BJ (cell line): ENCODE measurements at regions not wholly inside any gene's neighbourhood (a gene's known extent, or its start where the extent isn't known, plus 50 kb on each side); places are given as distances from the start of the nearest gene placed in this dataset.

ENCODE experiments used
- CTCF ChIA-PET: fragments of 350-600 bp; formaldehyde crosslinking; extraction: SDS; loops from one replicate; lab custom pipeline; 2021; ENCODE audit warnings: antibody characterized with exemption, inconsistent platforms; lab: Yijun Ruan, JAX
- POLR2A ChIA-PET: fragments of 300-600 bp; sonication (Branson Sonifier 250); formaldehyde crosslinking; extraction: SDS; loops from one replicate; lab custom pipeline; 2021; ENCODE audit warnings: antibody characterized with exemption; lab: Charles Lee
- DNase-seq: peaks from one replicate; pipeline ENCODE4 v3.0.0-alpha.2; 2011; ENCODE audit warnings: low read depth
- H3K27me3 ChIP-seq: 2 replicates; pipeline ENCODE4 v1.6.0; 2011; ENCODE audit warnings: low read length; ENCODE audit not compliant: control insufficient read depth, insufficient read depth
- H3K36me3 ChIP-seq: 2 replicates; pipeline ENCODE4 v1.5.1; 2011; ENCODE audit warnings: low read length; ENCODE audit not compliant: control insufficient read depth, insufficient read depth
- H3K4me3 ChIP-seq: 2 replicates; pipeline ENCODE4 v1.5.1; 2011; ENCODE audit warnings: low read depth, mild to moderate bottlenecking, control low read depth, low read length
- TF ChIP-seq, protein P1 (sequence below): IDR thresholded peaks from 2 replicates; pipeline ENCODE4 v1.5.1; 2011; ENCODE audit warnings: low read depth, mild to moderate bottlenecking, control low read depth, inconsistent platforms, low read length, moderate library complexity; ENCODE audit not compliant: insufficient read depth

DNA sequence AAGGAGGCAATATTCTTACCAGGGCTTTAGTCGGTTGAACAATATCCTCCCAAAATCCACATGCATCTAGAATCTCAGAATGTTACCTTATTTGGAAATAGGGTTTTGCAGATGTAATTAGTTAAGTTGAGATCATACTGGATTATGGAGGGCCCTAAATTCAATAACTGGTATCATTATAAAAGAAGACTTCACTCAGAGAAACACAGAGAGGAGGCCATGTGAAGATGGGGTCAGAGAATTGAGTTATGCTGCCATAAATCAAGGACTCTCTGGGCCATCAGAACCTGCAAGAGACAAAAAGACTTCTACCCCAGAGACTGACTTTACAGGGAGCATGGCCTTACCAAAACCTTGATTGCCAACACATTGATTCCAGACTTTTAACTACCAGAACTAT is 1611.1 kb downstream of the SLITRK5 start:
- ChIA-PET POLR2A (no interaction called here), CTCF (no interaction called here)
- TF ChIP-seq, protein P1, sequence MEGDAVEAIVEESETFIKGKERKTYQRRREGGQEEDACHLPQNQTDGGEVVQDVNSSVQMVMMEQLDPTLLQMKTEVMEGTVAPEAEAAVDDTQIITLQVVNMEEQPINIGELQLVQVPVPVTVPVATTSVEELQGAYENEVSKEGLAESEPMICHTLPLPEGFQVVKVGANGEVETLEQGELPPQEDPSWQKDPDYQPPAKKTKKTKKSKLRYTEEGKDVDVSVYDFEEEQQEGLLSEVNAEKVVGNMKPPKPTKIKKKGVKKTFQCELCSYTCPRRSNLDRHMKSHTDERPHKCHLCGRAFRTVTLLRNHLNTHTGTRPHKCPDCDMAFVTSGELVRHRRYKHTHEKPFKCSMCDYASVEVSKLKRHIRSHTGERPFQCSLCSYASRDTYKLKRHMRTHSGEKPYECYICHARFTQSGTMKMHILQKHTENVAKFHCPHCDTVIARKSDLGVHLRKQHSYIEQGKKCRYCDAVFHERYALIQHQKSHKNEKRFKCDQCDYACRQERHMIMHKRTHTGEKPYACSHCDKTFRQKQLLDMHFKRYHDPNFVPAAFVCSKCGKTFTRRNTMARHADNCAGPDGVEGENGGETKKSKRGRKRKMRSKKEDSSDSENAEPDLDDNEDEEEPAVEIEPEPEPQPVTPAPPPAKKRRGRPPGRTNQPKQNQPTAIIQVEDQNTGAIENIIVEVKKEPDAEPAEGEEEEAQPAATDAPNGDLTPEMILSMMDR, result no peak
- Histone ChIP-seq H3K36me3 (no peaks in the 10 kb centered on the region), H3K27me3 (no peaks in the 10 kb centered on the region), H3K4me3 (no peak overlapping the region)
- DNase-seq, result no peak

DNA sequence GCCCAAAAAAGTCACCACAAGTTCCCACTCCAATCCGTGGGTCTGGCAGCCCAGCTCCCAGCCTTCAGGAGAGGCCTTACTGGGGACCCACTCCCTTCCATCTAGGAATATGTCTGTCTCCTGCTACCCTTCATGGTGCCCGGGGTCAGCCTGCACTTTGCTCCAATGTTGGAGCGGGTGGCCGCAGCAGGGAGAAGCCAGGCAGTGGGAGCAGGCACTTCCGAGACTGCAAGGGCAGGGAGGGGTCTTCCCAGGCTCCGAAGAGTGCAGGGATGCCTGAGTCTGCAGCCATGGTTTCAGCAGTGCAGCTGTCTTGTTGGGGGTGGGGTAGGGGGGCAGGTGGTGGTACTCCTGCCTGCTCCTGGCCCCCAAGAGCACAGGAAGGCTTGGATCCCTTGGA is 1616.2 kb downstream of the SLITRK5 start:
- H3K4me3 ChIP-seq, result no peak overlapping the region
- ChIA-PET POLR2A (no interaction called here), CTCF (no interaction called here)
- TF ChIP-seq, protein P1, result no peak
- no peaks in the 10 kb centered on the region for H3K36me3 ChIP-seq
- H3K27me3 ChIP-seq, result no peaks in the 10 kb centered on the region
- DNase-seq, result no peak

DNA sequence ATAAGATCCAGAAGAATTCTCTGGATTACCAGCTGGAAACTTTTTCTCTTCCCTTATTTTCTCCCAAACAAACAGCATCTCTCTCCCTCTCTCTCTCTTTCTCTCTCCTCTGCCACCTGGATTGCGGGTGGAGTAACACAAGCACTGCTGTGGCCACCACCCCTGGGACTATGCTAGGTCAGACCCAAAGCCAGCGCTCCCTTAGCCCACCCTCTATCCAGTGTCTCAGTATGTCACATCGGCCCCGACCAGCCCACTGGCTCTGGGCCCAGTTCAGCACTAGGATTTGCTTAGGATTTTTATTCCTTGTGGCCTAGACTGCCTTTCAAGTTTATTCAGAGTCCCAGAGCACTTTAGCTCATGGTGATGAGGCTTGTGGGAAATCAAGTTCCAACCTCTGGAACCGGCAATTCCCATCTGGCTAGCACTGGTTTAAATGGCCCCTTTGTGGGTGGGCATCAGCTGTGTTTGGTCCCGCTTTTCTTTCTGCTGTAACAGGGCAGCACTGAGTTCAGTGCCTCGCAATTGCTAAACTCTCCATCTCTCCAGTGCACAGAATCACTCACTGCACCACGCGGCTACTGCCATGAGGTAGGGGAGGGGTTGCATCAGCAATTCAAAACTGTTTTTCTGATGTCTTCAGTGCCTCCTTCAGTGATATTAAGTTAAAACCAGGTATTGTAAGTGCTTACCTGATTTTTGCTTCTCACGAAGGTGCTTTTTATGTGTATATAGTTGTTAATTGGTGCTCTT is 1623.1 kb downstream of the SLITRK5 start:
- no peak for DNase-seq
- H3K4me3 ChIP-seq, result no peak overlapping the region
- ChIA-PET CTCF (no interaction called here), POLR2A (no interaction called here)
- no peaks in the 10 kb centered on the region for H3K36me3 ChIP-seq
- H3K27me3 ChIP-seq, result no peaks in the 10 kb centered on the region
- TF ChIP-seq, protein P1, result no peak

DNA sequence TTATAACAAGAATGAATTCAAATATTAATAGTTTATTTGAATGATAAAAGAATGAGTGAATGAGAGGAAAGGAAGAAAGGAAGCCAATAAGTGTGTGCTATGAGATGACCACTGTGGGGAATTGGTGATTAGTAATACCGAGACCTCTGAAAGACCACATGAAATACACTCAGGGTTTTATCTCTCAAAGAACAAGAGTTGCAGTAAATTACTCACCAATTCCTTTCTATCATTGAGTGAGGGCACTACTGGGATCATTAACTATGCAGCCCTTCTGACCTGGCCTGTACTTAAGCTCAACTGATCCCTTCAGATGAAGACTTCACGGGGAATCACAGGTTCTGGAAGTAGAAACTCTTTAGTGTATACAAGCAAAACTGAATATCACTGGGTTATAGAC is 1636.1 kb downstream of the SLITRK5 start:
- TF ChIP-seq, protein P1, result no peak
- no peaks in the 10 kb centered on the region for H3K27me3 ChIP-seq
- CTCF ChIA-PET, result no interaction called here
- POLR2A ChIA-PET, result no interaction called here
- H3K4me3 ChIP-seq, result no peak overlapping the region
- H3K36me3 ChIP-seq, result no peaks in the 10 kb centered on the region
- no peak for DNase-seq

DNA sequence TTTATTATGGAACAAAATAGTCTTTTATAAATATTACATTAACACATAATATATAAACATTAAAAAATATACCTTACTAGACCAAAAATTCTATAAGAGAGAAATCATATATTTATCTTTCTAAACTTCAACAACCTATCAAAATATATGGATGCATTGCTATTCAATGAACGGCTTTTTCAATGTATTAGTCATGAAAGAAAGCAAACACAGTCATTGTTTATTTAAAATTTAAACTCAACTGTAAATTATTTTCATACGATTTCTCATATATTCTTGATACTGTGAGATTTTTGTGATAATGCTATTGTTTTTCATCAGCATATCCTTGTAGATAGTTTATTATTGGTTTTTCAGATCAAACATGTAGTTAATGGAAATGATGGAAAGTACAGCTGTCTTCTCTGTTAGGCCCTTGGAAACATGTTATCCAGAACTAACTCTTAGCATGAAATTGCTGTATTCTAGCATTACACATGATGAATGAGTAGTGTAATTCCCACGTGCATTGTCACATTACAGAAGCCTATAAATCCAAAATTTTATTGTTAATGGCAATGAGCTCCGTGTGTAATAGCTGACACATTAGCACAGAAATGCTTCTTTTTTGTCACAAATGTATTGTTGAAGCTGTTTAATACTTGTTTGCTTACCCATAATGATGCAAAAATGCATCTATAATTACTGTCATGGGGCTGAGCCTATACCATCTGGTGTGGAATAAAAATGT is 1639.9 kb downstream of the SLITRK5 start:
- H3K4me3 ChIP-seq, result no peak overlapping the region
- no peaks in the 10 kb centered on the region for H3K36me3 ChIP-seq
- DNase-seq, result no peak
- CTCF ChIA-PET, result no interaction called here
- H3K27me3 ChIP-seq, result no peaks in the 10 kb centered on the region
- POLR2A ChIA-PET, result no interaction called here
- TF ChIP-seq, protein P1, result no peak
